ENCODE measurements at regions not wholly inside any gene's neighbourhood (a gene's known extent, or its start where the extent isn't known, plus 50 kb on each side); places are given as distances from the start of the nearest gene placed in this dataset.

DNA sequence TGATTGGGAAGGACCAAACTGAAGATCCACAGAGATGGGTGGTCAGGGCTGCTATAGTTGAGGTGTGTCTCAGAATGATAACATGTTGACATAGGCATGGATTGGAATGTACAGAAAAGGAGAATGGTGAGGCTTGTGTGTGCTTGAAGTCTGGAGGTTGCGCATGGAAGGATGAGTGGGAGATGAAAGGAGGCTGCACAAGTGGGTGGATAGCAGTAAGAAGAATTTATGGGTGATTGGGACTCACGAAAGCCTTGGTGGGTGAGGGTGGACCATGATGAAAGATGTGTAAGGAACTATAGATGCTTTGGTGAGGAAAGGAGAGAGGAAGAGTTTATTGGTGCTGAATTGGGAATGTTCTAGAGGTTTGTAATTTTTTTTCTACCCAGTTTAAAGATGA lies 1287.7 kb downstream of the UQCRFS1 start:
- TF ChIP-seq, protein P1, sequence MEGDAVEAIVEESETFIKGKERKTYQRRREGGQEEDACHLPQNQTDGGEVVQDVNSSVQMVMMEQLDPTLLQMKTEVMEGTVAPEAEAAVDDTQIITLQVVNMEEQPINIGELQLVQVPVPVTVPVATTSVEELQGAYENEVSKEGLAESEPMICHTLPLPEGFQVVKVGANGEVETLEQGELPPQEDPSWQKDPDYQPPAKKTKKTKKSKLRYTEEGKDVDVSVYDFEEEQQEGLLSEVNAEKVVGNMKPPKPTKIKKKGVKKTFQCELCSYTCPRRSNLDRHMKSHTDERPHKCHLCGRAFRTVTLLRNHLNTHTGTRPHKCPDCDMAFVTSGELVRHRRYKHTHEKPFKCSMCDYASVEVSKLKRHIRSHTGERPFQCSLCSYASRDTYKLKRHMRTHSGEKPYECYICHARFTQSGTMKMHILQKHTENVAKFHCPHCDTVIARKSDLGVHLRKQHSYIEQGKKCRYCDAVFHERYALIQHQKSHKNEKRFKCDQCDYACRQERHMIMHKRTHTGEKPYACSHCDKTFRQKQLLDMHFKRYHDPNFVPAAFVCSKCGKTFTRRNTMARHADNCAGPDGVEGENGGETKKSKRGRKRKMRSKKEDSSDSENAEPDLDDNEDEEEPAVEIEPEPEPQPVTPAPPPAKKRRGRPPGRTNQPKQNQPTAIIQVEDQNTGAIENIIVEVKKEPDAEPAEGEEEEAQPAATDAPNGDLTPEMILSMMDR (IDR thresholded peaks at IDR 0.05), result no peak
- Histone ChIP-seq H3K4me3 (no peak overlapping the region), H3K27ac (no peak overlapping the region)
- no peak for DNase-seq (ENCODE audit: low spot score)

DNA sequence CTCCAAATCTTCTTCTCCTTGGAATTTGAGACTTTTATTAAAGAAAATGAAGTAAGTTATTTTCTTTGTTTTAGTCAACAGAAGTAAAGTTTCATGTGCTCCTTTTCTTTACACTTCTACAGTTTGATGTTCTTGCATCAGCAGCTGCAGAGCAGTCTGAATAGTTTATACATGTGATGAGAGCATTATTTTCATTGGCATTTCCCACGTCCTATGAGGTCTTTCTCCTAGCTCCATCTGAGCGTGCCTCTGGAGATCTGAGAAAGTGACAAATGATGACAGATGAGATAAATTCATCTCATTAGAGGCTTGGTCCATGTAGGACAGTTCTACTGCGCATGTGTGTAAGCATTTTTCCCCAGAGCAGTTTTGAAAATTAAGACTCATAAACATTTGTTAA lies 1290.0 kb downstream of the UQCRFS1 start:
- no peak for DNase-seq (ENCODE audit: low spot score)
- Histone ChIP-seq H3K4me3 (no peak overlapping the region), H3K27ac (no peak overlapping the region)
- TF ChIP-seq, protein P1 (IDR thresholded peaks at IDR 0.05), result no peak

DNA sequence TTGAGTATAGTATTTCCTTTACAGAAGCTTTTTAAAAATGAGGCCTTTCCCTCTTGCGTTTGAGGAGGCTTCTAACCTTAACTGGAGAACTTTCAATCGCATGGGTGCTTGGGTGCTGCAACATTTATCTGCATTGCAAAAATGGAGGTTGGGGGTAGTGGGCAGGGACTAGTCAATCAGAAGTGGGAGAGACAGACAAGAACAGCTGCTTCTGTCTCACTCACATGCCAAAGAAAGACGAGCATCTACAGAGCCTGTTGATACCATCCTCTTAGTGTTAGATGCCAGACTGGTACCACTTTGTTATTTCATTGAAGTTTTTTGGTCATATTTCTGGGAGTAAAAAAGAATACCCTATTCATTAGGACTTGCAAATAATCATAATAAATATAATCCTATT lies 1292.2 kb downstream of the UQCRFS1 start:
- no peak for DNase-seq (ENCODE audit: low spot score)
- TF ChIP-seq, protein P1 (IDR thresholded peaks at IDR 0.05), result no peak
- Histone ChIP-seq H3K4me3 (no peak overlapping the region), H3K27ac (no peak overlapping the region)

DNA sequence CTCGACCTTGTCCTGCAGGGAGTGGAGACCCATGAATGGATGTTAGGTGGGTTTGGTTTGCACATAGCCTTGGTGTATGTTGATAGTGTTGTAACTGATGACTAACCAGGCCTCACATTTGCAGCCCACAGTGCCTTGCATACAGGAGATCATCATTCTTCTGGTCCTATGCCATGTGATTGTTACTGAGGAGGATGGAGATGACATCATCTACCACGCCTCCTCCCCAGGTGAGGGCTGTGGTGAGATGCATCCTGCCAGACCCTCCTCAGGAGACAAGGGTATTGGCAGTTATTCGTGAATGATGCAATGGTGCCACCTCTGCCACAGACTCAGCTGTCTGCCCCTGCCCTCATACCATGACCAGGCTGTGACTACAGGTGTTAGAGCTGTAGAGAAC lies 1294.1 kb downstream of the UQCRFS1 start:
- no peak overlapping the region for H3K27ac ChIP-seq
- TF ChIP-seq, protein P1 (IDR thresholded peaks at IDR 0.05), result no peak

DNA sequence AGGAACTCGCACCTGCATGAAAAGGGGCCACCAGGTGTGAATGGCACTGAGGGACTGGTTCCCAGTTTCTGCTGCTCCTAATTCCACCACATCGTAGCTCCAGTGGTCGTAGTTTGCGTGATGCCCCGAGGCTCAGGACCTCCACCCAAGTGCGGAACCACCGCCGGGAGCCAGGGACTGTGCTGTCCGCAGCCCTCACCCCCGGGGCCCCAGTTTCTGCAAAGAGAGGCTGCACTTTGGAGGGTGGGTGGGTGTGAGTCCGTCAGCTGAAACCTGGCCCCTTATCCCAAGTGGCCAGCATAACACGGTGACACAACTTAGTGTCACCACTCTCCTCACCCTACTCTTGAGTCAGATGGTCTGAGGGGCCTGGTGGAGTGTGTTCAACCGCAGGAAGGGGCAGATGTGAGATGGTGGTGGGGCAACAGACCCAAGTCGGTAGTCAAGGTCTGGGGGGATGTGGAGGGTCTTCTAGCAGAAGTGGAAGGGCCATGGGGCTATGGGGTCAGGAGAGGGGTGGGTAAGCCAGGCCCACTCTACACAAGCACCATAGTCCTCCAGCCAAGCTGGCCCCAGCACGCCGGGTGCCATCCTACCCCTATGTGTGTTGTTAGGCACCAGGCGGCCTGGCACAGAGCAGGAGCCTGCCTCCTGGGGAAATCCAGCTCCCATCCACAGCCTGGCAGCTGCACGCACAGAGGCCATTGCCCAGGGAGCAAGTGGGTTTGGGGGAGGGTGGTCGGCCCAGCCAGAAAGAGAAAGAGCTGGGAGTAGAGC lies 1301.6 kb downstream of the UQCRFS1 start:
- TF ChIP-seq, protein P1 (IDR thresholded peaks at IDR 0.05), result no peak
- DNase-seq (ENCODE audit: low spot score), result no peak
- no peak overlapping the region for H3K4me3 ChIP-seq
- H3K27ac ChIP-seq, result no peak overlapping the region

More for the DNA sequence above, 1294.1 kb downstream of the UQCRFS1 start:
- DNase-seq (ENCODE audit: low spot score), result no peak
- H3K4me3 ChIP-seq, result no peak overlapping the region

DNA sequence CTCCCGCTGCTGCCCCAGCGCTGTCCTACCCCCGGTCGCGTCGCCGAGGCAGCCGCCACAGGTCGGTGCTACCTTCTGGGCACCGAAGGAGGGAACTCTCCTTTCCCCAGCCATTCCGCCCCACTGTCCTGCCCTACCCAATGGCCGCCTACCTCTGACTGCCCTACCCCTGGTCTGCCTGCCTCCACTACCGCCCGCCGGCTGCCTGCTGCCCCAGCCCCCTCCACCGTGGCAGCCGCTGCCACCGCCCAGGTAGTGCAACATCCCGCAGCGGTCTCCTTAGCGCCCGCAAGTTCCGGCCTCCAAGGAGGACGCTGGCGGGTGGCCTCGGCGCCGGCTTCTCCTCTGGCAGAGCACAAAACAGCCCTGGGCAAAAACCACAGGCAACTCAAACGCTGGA lies 1303.1 kb downstream of the UQCRFS1 start:
- TF ChIP-seq, protein P1 (IDR thresholded peaks at IDR 0.05), result no peak
- no peak overlapping the region for H3K4me3 ChIP-seq
- no peak for DNase-seq (ENCODE audit: low spot score)
- no peak overlapping the region for H3K27ac ChIP-seq

DNA sequence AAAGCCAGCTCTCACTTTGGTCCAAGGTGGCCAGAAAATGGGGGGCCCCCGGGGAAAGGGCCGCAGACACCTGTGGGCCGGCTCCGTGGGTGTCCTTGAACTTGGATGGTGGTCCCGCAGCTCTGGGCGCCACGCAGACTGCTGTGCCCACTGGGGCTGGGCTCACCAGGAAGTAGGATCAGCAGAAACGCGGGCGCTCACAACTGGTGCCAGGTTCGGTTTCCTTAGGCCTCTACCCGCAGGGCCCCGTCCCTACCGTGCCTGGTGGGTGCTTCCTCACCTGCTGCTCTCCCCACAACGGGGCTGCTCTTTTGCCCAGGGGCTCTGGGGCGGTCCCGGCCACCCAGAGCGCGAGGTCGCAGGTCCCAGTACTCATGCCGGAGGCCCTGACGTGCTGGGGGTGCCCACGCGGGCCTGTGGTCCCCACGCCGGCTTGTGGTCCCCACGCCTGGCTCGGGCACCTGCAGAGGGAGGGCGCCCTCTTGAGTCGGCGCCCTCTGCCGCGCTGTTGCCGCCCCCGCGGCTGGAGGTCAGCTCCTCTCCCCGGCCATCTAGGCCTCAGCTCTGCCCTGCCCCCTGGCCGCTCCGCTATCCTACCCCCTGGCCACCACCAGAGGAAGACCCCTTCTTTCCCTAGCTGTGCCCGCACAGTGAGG lies 1303.6 kb downstream of the UQCRFS1 start:
- H3K4me3 ChIP-seq, result no peak overlapping the region
- TF ChIP-seq, protein P1 (IDR thresholded peaks at IDR 0.05), result no peak
- H3K27ac ChIP-seq, result no peak overlapping the region
- DNase-seq (ENCODE audit: low spot score), result no peak

All from coronary artery (tissue), 2 donors.